ENCODE measurements at regions not wholly inside any gene's neighbourhood (a gene's known extent, or its start where the extent isn't known, plus 50 kb on each side); places are given as distances from the start of the nearest gene placed in this dataset.
"Not testable (repeated sequence)": the region's sequence is repeated elsewhere in the genome, so short reads cannot be mapped to it uniquely, and the experiment has no call there.

- no peak for DNase-seq
Observed at GRCh38 chr22:22374163-22374562, 129.6 kb downstream of the VPREB1 start.

- DNase-seq: no peak
Observed at GRCh38 chr22:22374579-22374978, 130.0 kb downstream of the VPREB1 start.

GRCh38 chr22:22375576-22376351, 131.2 kb downstream of the VPREB1 start:
- no peak for DNase-seq

GRCh38 chr22:22376352-22376706, 131.7 kb downstream of the VPREB1 start:
- peak; percentile 19 for DNase-seq

GRCh38 chr22:22376884-22377283, 131.7 kb downstream of the ZNF280B start:
- DNase-seq: not testable (repeated sequence)

- DNase-seq: no peak
Observed at GRCh38 chr22:22377335-22377734, 131.2 kb downstream of the ZNF280B start.

GRCh38 chr22:22378446-22379415, 129.8 kb downstream of the ZNF280B start:
- no peak for DNase-seq

- DNase-seq: no peak
Observed at GRCh38 chr22:22380098-22381030, 128.2 kb downstream of the ZNF280B start.

GRCh38 chr22:22381292-22381691, 127.2 kb downstream of the ZNF280B start:
- peak; percentile 31 for DNase-seq

- no peak for DNase-seq
Observed at GRCh38 chr22:22384267-22384666, 124.3 kb downstream of the ZNF280B start.

- DNase-seq: no peak
Observed at GRCh38 chr22:22384668-22385244, 123.8 kb downstream of the ZNF280B start.

- no peak for DNase-seq
Observed at GRCh38 chr22:22386602-22387385, 121.7 kb downstream of the ZNF280B start.

GRCh38 chr22:22387386-22387736, 121.2 kb downstream of the ZNF280B start:
- DNase-seq: no peak

- no peak for DNase-seq
Observed at GRCh38 chr22:22388090-22388489, 120.5 kb downstream of the ZNF280B start.

- no peak for DNase-seq
Observed at GRCh38 chr22:22388494-22388893, 120.0 kb downstream of the ZNF280B start.

GRCh38 chr22:22389467-22389866, 119.1 kb downstream of the ZNF280B start:
- no peak for DNase-seq

- DNase-seq: no peak
Observed at GRCh38 chr22:22390989-22391388, 117.6 kb downstream of the ZNF280B start.

GRCh38 chr22:22391543-22391942, 117.0 kb downstream of the ZNF280B start:
- DNase-seq: no peak

GRCh38 chr22:22392131-22392530, 116.4 kb downstream of the ZNF280B start:
- DNase-seq: no peak

GRCh38 chr22:22394591-22394990, 114.0 kb downstream of the ZNF280B start:
- no peak for DNase-seq

- DNase-seq: peak; percentile 66
Observed at GRCh38 chr22:22395245-22395644, 113.3 kb downstream of the ZNF280B start.
